B cell (primary cell): ENCODE measurements at regions not wholly inside any gene's neighbourhood (a gene's known extent, or its start where the extent isn't known, plus 50 kb on each side); places are given as distances from the start of the nearest gene placed in this dataset.

Source experiments
- ATAC-seq: fragments of 200-7000 bp; cut with Tn5 transposase; one replicate; pipeline ENCODE4 v1.10.0; 2021; ENCODE audit warnings: low read depth, mild to moderate bottlenecking, moderate number of reproducible peaks, moderate library complexity
- CTCF ChIA-PET: fragments of 350-600 bp; sonication (Branson Sonifier 250); formaldehyde crosslinking; loops from one replicate; lab custom pipeline; 2021; ENCODE audit warnings: antibody characterized with exemption, inconsistent platforms; lab: Charles Lee
- POLR2A ChIA-PET: fragments of 350-600 bp; sonication (Branson Sonifier 250); formaldehyde crosslinking; loops from one replicate; lab custom pipeline; 2021; ENCODE audit warnings: antibody characterized with exemption; lab: Charles Lee
- DNase-seq: peaks from one replicate; pipeline ENCODE4 v3.0.0; 2013
- H2AFZ ChIP-seq: 2 replicates; pipeline ENCODE4 v1.6.1; 2012; ENCODE audit warnings: mild to moderate bottlenecking, low read depth, low read length; ENCODE audit not compliant: insufficient read depth, poor library complexity, severe bottlenecking
- H3K27ac ChIP-seq, 2 donors: 1 replicate in 1 of 2; 2 replicates in 1 of 2; pipeline ENCODE4 v1.5.1; 2012 to 2013; ENCODE audit warnings: low read length in 2 of 2, mild to moderate bottlenecking in 2 of 2, moderate library complexity in 1 of 2
- H3K27me3 ChIP-seq, 4 experiments: fragments of 200-600 bp in 1 of 4; sonication (generic) in 1 of 4; replicated peaks in 1 of 4; 1 replicate in 2 of 4; 2 replicates in 2 of 4; pipeline versions ENCODE4 v1.6.1 to v1.7.0; 2013 to 2016; ENCODE audit warnings: low read length in 3 of 4, mild to moderate bottlenecking in 2 of 4, mixed read lengths in 1 of 4, moderate library complexity in 1 of 4; ENCODE audit not compliant: insufficient read depth in 4 of 4, control insufficient read depth in 3 of 4; ENCODE audit errors: control extremely low read depth in 1 of 4
- H3K36me3 ChIP-seq, 2 experiments: replicated peaks in 1 of 2; 1 replicate in 1 of 2; 2 replicates in 1 of 2; pipeline versions ENCODE4 v1.6.1 to v1.7.1; 2013; ENCODE audit warnings: low read length in 1 of 2; ENCODE audit not compliant: insufficient read depth in 2 of 2, control insufficient read depth in 1 of 2; ENCODE audit errors: control extremely low read depth in 1 of 2, extremely low read depth in 1 of 2
- H3K4me1 ChIP-seq, 2 donors: fragments of 200-600 bp in 1 of 2; sonication (generic) in 1 of 2; 1 replicate in 1 of 2; 2 replicates in 1 of 2; pipeline versions ENCODE4 v1.5.1 to v1.6.1; 2013 to 2017; ENCODE audit warnings: low read length in 2 of 2; ENCODE audit not compliant: control insufficient read depth in 2 of 2, insufficient read depth in 2 of 2
- H3K4me2 ChIP-seq: replicated peaks from 2 replicates; pipeline ENCODE3; 2012; ENCODE audit warnings: mild to moderate bottlenecking, low read depth, low read length; ENCODE audit not compliant: poor library complexity, severe bottlenecking
- H3K4me3 ChIP-seq, 5 experiments: fragments of 200-600 bp in 1 of 5; sonication (generic) in 1 of 5; 1 replicate in 3 of 5; 2 replicates in 2 of 5; pipeline versions ENCODE4 v1.5.1 to v1.7.0; 2011 to 2016; ENCODE audit warnings: low read length in 4 of 5, mild to moderate bottlenecking in 4 of 5, low read depth in 2 of 5, control low read depth in 1 of 5, moderate library complexity in 1 of 5; ENCODE audit not compliant: insufficient read depth in 1 of 5; ENCODE audit errors: control extremely low read depth in 1 of 5, extremely low read depth in 1 of 5
- H3K79me2 ChIP-seq: fragments of 200-600 bp; sonication (generic); one replicate; pipeline ENCODE4 v1.6.0; 2016; ENCODE audit warnings: low read length; ENCODE audit not compliant: control insufficient read depth, insufficient read depth
- H3K9ac ChIP-seq: fragments of 200-600 bp; sonication (generic); 2 replicates; pipeline ENCODE4 v1.6.1; 2017; ENCODE audit warnings: mild to moderate bottlenecking, low read length, moderate library complexity
- H3K9me3 ChIP-seq, 3 donors: one replicate each; pipeline versions ENCODE4 v1.6.1 to v1.7.1; 2013; ENCODE audit warnings: low read length in 2 of 3; ENCODE audit not compliant: control insufficient read depth in 2 of 3, insufficient read depth in 1 of 3; ENCODE audit errors: control extremely low read depth in 1 of 3
- H4K20me1 ChIP-seq: 2 replicates; pipeline ENCODE4 v1.6.0; 2012; ENCODE audit warnings: mild to moderate bottlenecking, low read length; ENCODE audit not compliant: insufficient read depth, control insufficient read depth, poor library complexity, severe bottlenecking
- H3K27ac Mint-ChIP-seq: one replicate; pipeline ENCODE4 v1.8.0; 2021; ENCODE audit warnings: mixed read lengths
- H3K27me3 Mint-ChIP-seq: one replicate; pipeline ENCODE4 v1.8.0; 2021; ENCODE audit warnings: mixed read lengths
- H3K4me1 Mint-ChIP-seq: one replicate; pipeline ENCODE4 v1.8.0; 2021; ENCODE audit warnings: mixed read lengths
- H3K4me3 Mint-ChIP-seq: one replicate; pipeline ENCODE4 v1.8.0; 2021; ENCODE audit warnings: mixed read lengths
- H3K9me3 Mint-ChIP-seq: one replicate; pipeline ENCODE4 v1.8.0; 2022; ENCODE audit warnings: mixed read lengths; ENCODE audit not compliant: insufficient read depth
- EZH2 ChIP-seq: IDR thresholded peaks from 2 replicates; pipeline ENCODE4 v1.6.1; 2012; ENCODE audit warnings: borderline replicate concordance, low read depth, mild to moderate bottlenecking, moderate library complexity, low read length; ENCODE audit not compliant: insufficient read depth, poor library complexity, severe bottlenecking
- whole genome bisulfite sequencing: methylation state at CpG from one replicate; pipeline ENCODE4 v1.1.5; 2013; ENCODE audit warnings: missing lambda C conversion rate; ENCODE audit not compliant: insufficient coverage; 5-methylcytosine and 5-hydroxymethylcytosine counted together
- intact Hi-C: fragments of 100-400 bp; cut with micrococcal nuclease; formaldehyde crosslinking; loops from one replicate; pipeline ENCODE4 v1.10.0; 2022
- TF ChIP-seq, protein P1 (sequence below): fragments of 200-600 bp; IDR thresholded peaks from one replicate; pipeline ENCODE4 v1.8.0; 2022; ENCODE audit warnings: antibody characterized with exemption, mild to moderate bottlenecking

DNA sequence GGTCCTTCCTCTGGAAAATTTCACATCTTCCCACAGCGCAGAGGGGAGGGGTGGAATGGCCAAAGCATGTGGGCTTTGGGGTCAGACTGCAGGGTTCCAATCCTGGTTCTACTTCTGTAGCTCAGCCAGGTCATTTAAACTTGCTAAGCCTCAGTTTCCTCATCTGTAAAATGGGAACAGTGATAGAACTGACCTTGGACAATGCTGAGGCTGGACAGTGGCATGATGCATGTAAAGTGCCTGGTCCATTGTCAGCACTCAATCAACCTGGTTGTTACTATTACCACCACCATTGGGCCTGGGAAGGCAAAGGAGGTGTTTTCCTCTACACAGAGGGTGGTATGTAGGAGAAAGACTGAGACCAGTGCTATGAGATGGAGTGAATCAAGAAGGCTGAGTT is 162.8 kb downstream of the VRK1 start:
- Mint-ChIP-seq H3K4me1 (peaks cover 44% of the 10 kb centered on the region), H3K4me3 (no peak overlapping the region), H3K27me3 (no peaks in the 10 kb centered on the region), H3K27ac (no peak overlapping the region), H3K9me3 (peaks cover 12% of the 10 kb centered on the region)
- peaks cover 0 to 39% (median 30%) of the 10 kb centered on the region in 3 donors for H3K9me3 ChIP-seq
- ChIA-PET CTCF (no interaction called here), POLR2A (no interaction called here)
- no peak overlapping the region for H3K9ac ChIP-seq
- no peak overlapping the region for H3K4me2 ChIP-seq
- H2AFZ ChIP-seq = no peak overlapping the region
- no CpG with 5 or more reads among the region's 1 CpG for WGBS
- ATAC-seq = no peak
- no peaks in the 10 kb centered on the region for H3K36me3 ChIP-seq
- no peaks in the 10 kb centered on the region for H3K79me2 ChIP-seq
- H3K27me3 ChIP-seq = no peaks in the 10 kb centered on the region
- TF ChIP-seq, protein P1, sequence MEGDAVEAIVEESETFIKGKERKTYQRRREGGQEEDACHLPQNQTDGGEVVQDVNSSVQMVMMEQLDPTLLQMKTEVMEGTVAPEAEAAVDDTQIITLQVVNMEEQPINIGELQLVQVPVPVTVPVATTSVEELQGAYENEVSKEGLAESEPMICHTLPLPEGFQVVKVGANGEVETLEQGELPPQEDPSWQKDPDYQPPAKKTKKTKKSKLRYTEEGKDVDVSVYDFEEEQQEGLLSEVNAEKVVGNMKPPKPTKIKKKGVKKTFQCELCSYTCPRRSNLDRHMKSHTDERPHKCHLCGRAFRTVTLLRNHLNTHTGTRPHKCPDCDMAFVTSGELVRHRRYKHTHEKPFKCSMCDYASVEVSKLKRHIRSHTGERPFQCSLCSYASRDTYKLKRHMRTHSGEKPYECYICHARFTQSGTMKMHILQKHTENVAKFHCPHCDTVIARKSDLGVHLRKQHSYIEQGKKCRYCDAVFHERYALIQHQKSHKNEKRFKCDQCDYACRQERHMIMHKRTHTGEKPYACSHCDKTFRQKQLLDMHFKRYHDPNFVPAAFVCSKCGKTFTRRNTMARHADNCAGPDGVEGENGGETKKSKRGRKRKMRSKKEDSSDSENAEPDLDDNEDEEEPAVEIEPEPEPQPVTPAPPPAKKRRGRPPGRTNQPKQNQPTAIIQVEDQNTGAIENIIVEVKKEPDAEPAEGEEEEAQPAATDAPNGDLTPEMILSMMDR = no peak
- no peak for TF ChIP-seq EZH2
- no peak for DNase-seq
- H3K4me1 ChIP-seq = peaks cover 44 to 47% of the 10 kb centered on the region in 2 donors
- no peaks in the 10 kb centered on the region for H4K20me1 ChIP-seq
- no peak overlapping the region for H3K4me3 ChIP-seq
- no peak overlapping the region for H3K27ac ChIP-seq
- intact Hi-C loops = no loop called here

DNA sequence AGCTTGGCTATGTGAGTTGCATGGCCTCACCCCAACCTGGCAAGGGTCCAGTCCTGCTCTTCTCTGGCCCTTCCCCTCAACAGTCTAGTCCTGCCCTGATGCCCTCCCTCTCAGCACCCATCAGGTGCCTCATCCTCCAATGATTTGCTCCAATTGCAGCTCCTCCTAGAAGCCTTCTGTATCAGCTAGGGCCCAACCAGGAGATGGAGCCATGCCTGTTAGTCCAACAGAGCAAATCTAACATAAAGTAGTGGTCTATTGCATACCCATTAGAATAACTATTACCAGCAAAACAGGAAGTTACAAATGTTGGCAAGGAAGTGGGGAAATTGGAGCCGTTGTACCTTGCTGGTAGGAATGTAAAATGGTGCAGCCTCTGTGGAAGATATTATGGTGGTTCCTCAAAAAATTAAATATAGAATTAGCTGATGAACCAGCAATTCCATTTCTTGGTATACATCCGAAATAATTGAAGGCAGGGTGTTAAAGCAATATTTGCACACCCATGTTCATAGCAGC is 163.5 kb downstream of the VRK1 start:
- H3K4me3 ChIP-seq = no peak overlapping the region
- peaks cover 0 to 41% (median 30%) of the 10 kb centered on the region in 3 donors for H3K9me3 ChIP-seq
- ATAC-seq (no peak), DNase-seq (no peak)
- no peaks in the 10 kb centered on the region for H4K20me1 ChIP-seq
- H3K27me3 Mint-ChIP-seq = no peaks in the 10 kb centered on the region
- intact Hi-C loops = no loop called here
- H3K27me3 ChIP-seq = no peaks in the 10 kb centered on the region
- H3K4me2 ChIP-seq = no peak overlapping the region
- H3K79me2 ChIP-seq = no peaks in the 10 kb centered on the region
- TF ChIP-seq, protein P1 = no peak
- TF ChIP-seq EZH2 = no peak
- no peak overlapping the region for H2AFZ ChIP-seq
- H3K4me1 ChIP-seq = peaks cover 44 to 47% of the 10 kb centered on the region in 2 donors
- peak overlapping the region; percentile 36 for H3K4me3 Mint-ChIP-seq
- CTCF ChIA-PET = interaction anchor here (0.7 kb wide), 1 partner anchor 108 kb away, joined by 3 read pairs; no protein-coding TSS in a partner anchor
- no CpG with 5 or more reads among the region's 2 CpGs for WGBS
- H3K27ac ChIP-seq = no peak overlapping the region
- POLR2A ChIA-PET = no interaction called here
- no peak overlapping the region for H3K9ac ChIP-seq
- H3K4me1 Mint-ChIP-seq = peaks cover 44% of the 10 kb centered on the region
- peak overlapping the region; percentile 70 for H3K27ac Mint-ChIP-seq
- H3K36me3 ChIP-seq = no peaks in the 10 kb centered on the region
- peaks cover 12% of the 10 kb centered on the region for H3K9me3 Mint-ChIP-seq
